Stomach (tissue), 8 donors: ENCODE measurements at regions not wholly inside any gene's neighbourhood (a gene's known extent, or its start where the extent isn't known, plus 50 kb on each side); places are given as distances from the start of the nearest gene placed in this dataset.

ENCODE experiments used
- DNase-seq, 2 donors: peaks; one replicate each; pipeline versions ENCODE4 v3.0.0 to v3.0.0-alpha.2; 2013 to 2019
- H3K27ac ChIP-seq, 5 donors: fragments of 200-600 bp in 4 of 5; sonication (generic) in 4 of 5; one replicate each; pipeline ENCODE4 v1.5.1; 2013 to 2019; ENCODE audit warnings: mild to moderate bottlenecking in 1 of 5, moderate library complexity in 1 of 5
- H3K27me3 ChIP-seq, 3 donors: fragments of 200-600 bp; sonication (generic); one replicate each; pipeline ENCODE4 v1.5.1; 2017 to 2019; ENCODE audit warnings: mixed run types in 1 of 3
- H3K36me3 ChIP-seq, 4 donors: fragments of 200-600 bp; sonication (generic); 1 replicate in 3 of 4; 2 replicates in 1 of 4; pipeline ENCODE4 v1.5.1; 2016 to 2019
- H3K4me1 ChIP-seq, 4 donors: fragments of 200-600 bp; sonication (generic); one replicate each; pipeline ENCODE4 v1.5.1; 2016 to 2019
- H3K4me3 ChIP-seq, 4 donors: fragments of 200-600 bp; sonication (generic) in 3 of 4; one replicate each; pipeline ENCODE4 v1.5.1; 2016 to 2019; ENCODE audit warnings: mild to moderate bottlenecking in 1 of 4
- H3K9me3 ChIP-seq, 4 donors: fragments of 200-600 bp; sonication (generic); one replicate each; pipeline ENCODE4 v1.5.1; 2016 to 2019
- CTCF ChIP-seq, 7 experiments: fragments of 450-650 bp in 4 of 7; fragments of 200-600 bp in 3 of 7; sonication (generic) in 3 of 7; IDR thresholded peaks; one replicate each; pipeline ENCODE4 v1.5.1; 2016 to 2019; ENCODE audit warnings: antibody characterized with exemption in 7 of 7, control low read depth in 2 of 7, mild to moderate bottlenecking in 1 of 7
- EP300 ChIP-seq: sonication (generic); formaldehyde crosslinking; IDR thresholded peaks from one replicate; pipeline ENCODE4 v1.6.1; 2017; ENCODE audit warnings: antibody characterized with exemption
- POLR2A ChIP-seq, 4 donors: fragments of 450-650 bp; IDR thresholded peaks; one replicate each; pipeline ENCODE4 v1.6.1; 2016; ENCODE audit warnings: antibody characterized with exemption in 4 of 4, control low read depth in 2 of 4, mild to moderate bottlenecking in 1 of 4, moderate library complexity in 1 of 4
- POLR2AphosphoS5 ChIP-seq, 3 donors: sonication (generic); formaldehyde crosslinking; IDR thresholded peaks; one replicate each; pipeline ENCODE4 v1.6.1; 2016; ENCODE audit warnings: antibody characterized with exemption in 3 of 3
- WGBS, 5 donors: extraction: QIAGEN DNeasy Blood & Tissue Kit in 3 of 5; methylation state at CpG; one replicate each; pipeline versions ENCODE4 v1.1.5 to v1.1.7; 2013 to 2018; 5-methylcytosine and 5-hydroxymethylcytosine counted together
- intact Hi-C: fragments of 100-400 bp; cut with DNase I; formaldehyde crosslinking; loops from one replicate; pipeline ENCODE4 v1.15.1; 2023; ENCODE audit warnings: low total_unique reads
- donor health status: healthy with polysubstance abuse.
- donor health status: Bipolar disorder and iron deficiency.
- donor health status: healthy.

- no peak for DNase-seq
- peaks cover 0 to 3% (median 0%) of the 10 kb centered on the region in 4 donors for H3K9me3 ChIP-seq
- WGBS, 5 donors = 89 to 100% (median 93%) methylated on average over 2 of the region's 2 CpGs
- no peaks in the 10 kb centered on the region for H3K36me3 ChIP-seq
- H3K4me1 ChIP-seq = peaks cover 0 to 17% (median 3%) of the 10 kb centered on the region in 4 donors
- H3K27ac ChIP-seq = no peak overlapping the region
- H3K4me3 ChIP-seq = no peak overlapping the region
- TF ChIP-seq EP300 (no peak), CTCF (IDR thresholded peaks at IDR 0.05) (no peak), POLR2A (IDR thresholded peaks at IDR 0.05) (no peak)
- intact Hi-C loops = no loop called here
- no peaks in the 10 kb centered on the region for H3K27me3 ChIP-seq
Observed at GRCh38 chr14:96143906-96144305, 60.7 kb upstream of the BDKRB2 start.

- DNase-seq = no peak
- 58 to 81% (median 77%) methylated on average over 6 of the region's 6 CpGs for WGBS, 5 donors
- no peak for TF ChIP-seq CTCF (IDR thresholded peaks at IDR 0.05)
- TF ChIP-seq EP300 = no peak
- no peak for TF ChIP-seq POLR2A (IDR thresholded peaks at IDR 0.05)
- no peak for TF ChIP-seq POLR2AphosphoS5 (IDR thresholded peaks at IDR 0.05)
- H3K27ac ChIP-seq = peak overlapping the region in 4 of 5 donors; percentile 40 to 57 (median 48)
- H3K36me3 ChIP-seq = no peaks in the 10 kb centered on the region
- peaks cover 0 to 3% (median 0%) of the 10 kb centered on the region in 4 donors for H3K9me3 ChIP-seq
- H3K4me1 ChIP-seq = peaks cover 0 to 17% (median 3%) of the 10 kb centered on the region in 4 donors
- no peaks in the 10 kb centered on the region for H3K27me3 ChIP-seq
- H3K4me3 ChIP-seq = no peak overlapping the region
- intact Hi-C loops = no loop called here
Observed at GRCh38 chr14:96145116-96145864, 59.3 kb upstream of the BDKRB2 start.

- no peaks in the 10 kb centered on the region for H3K27me3 ChIP-seq
- H3K36me3 ChIP-seq = no peaks in the 10 kb centered on the region
- peak; percentile 49 to 61 for DNase-seq
- WGBS, 5 donors = 43 to 50% (median 47%) methylated on average over 4 of the region's 4 CpGs
- no peak overlapping the region for H3K4me3 ChIP-seq
- peaks cover 0 to 17% (median 3%) of the 10 kb centered on the region in 4 donors for H3K4me1 ChIP-seq
- peak overlapping the region in 4 of 5 donors; percentile 40 to 57 (median 48) for H3K27ac ChIP-seq
- peaks cover 0 to 3% (median 0%) of the 10 kb centered on the region in 4 donors for H3K9me3 ChIP-seq
- peak; percentile 37 to 69 (median 53) for TF ChIP-seq POLR2AphosphoS5 (IDR thresholded peaks at IDR 0.05)
- no peak for TF ChIP-seq CTCF (IDR thresholded peaks at IDR 0.05)
- intact Hi-C loops = no loop called here
Observed at GRCh38 chr14:96146131-96146771, 58.4 kb upstream of the BDKRB2 start.

- intact Hi-C loops = no loop called here
- WGBS, 5 donors = 84 to 87% (median 85%) methylated on average over 3 of the region's 3 CpGs
Observed at GRCh38 chr14:96148631-96149030, 56.0 kb upstream of the BDKRB2 start.

More at GRCh38 chr14:96148631-96149030, 56.0 kb upstream of the BDKRB2 start:
- Histone ChIP-seq H3K4me1 (peaks cover 0 to 17% (median 3%) of the 10 kb centered on the region in 4 donors), H3K4me3 (no peak overlapping the region), H3K36me3 (no peaks in the 10 kb centered on the region), H3K27me3 (no peaks in the 10 kb centered on the region), H3K27ac (no peak overlapping the region), H3K9me3 (no peaks in the 10 kb centered on the region)
- TF ChIP-seq CTCF (IDR thresholded peaks at IDR 0.05) (no peak), POLR2AphosphoS5 (IDR thresholded peaks at IDR 0.05) (no peak), POLR2A (IDR thresholded peaks at IDR 0.05) (no peak), EP300 (no peak)
- peak in 1 of 2 donors; percentile 40 for DNase-seq
